Tibial nerve (tissue), 4 donors: ENCODE measurements at regions not wholly inside any gene's neighbourhood (a gene's known extent, or its start where the extent isn't known, plus 50 kb on each side); places are given as distances from the start of the nearest gene placed in this dataset.
"Not testable (repeated sequence)": the region's sequence is repeated elsewhere in the genome, so short reads cannot be mapped to it uniquely, and the experiment has no call there.

Experiments
- DNase-seq, 2 donors: peaks; one replicate each; pipeline ENCODE4 v3.0.0-alpha.2; 2019; ENCODE audit warnings: low spot score in 2 of 2
- H3K27ac ChIP-seq, 4 donors: fragments of 200-600 bp; sonication (generic) in 3 of 4; one replicate each; pipeline ENCODE4 v1.5.1; 2017 to 2019; ENCODE audit warnings: mild to moderate bottlenecking in 1 of 4
- H3K27me3 ChIP-seq, 2 donors: fragments of 200-600 bp; sonication (generic) in 1 of 2; one replicate each; pipeline versions ENCODE4 v1.5.1 to v1.6.0; 2017 to 2019
- H3K36me3 ChIP-seq, 3 donors: fragments of 200-600 bp; sonication (generic); one replicate each; pipeline ENCODE4 v1.5.1; 2018 to 2019
- H3K4me1 ChIP-seq, 4 donors: fragments of 200-600 bp; sonication (generic) in 3 of 4; one replicate each; pipeline ENCODE4 v1.5.1; 2017 to 2019
- H3K4me3 ChIP-seq, 4 donors: fragments of 200-600 bp; sonication (generic) in 3 of 4; one replicate each; pipeline ENCODE4 v1.5.1; 2017 to 2019; ENCODE audit warnings: mild to moderate bottlenecking in 1 of 4, moderate library complexity in 1 of 4
- H3K9me3 ChIP-seq, 4 donors: fragments of 200-600 bp; sonication (generic) in 3 of 4; one replicate each; pipeline ENCODE4 v1.5.1; 2017 to 2019
- EP300 ChIP-seq, 2 donors: sonication (generic); formaldehyde crosslinking; IDR thresholded peaks; one replicate each; pipeline ENCODE4 v1.6.1; 2017; ENCODE audit warnings: antibody characterized with exemption in 2 of 2, mild to moderate bottlenecking in 1 of 2
- POLR2A ChIP-seq, 2 donors: fragments of 450-650 bp; IDR thresholded peaks; one replicate each; pipeline ENCODE4 v1.6.1; 2017; ENCODE audit warnings: antibody characterized with exemption in 2 of 2, mild to moderate bottlenecking in 2 of 2, moderate library complexity in 2 of 2
- WGBS, 2 donors: methylation state at CpG; one replicate each; pipeline ENCODE4 v1.1.5; 2018; 5-methylcytosine and 5-hydroxymethylcytosine counted together
- TF ChIP-seq, protein P1 (sequence below), 5 experiments: fragments of 200-600 bp in 3 of 5; fragments of 450-650 bp in 2 of 5; sonication (generic) in 3 of 5; IDR thresholded peaks; one replicate each; pipeline ENCODE4 v1.5.1; 2016 to 2019; ENCODE audit warnings: antibody characterized with exemption in 5 of 5, mild to moderate bottlenecking in 3 of 5, moderate library complexity in 2 of 5

DNA sequence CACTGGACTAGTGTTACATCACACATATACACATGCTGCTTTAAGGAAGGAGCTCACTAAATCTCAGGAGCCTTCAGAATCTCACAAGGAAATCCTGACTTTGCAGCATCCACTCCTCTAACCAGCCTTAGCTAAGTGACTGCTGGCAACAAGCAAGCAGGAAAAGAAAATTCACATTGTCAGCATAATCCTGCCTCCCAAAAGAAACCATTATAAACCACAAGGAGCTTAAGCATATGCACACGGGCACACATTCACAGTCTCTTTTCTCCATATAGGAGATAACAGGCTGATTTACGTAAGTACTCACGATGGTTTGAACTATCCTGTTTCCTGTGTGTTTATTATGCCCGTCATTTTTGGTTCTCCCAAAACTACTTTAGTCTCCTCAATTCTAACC lies 136.3 kb downstream of the TMEM144 start:
- no peak overlapping the region for H3K27ac ChIP-seq
- H3K4me3 ChIP-seq, result no peak overlapping the region
- no peaks in the 10 kb centered on the region for H3K27me3 ChIP-seq
- no peaks in the 10 kb centered on the region for H3K9me3 ChIP-seq
- DNase-seq, result no peak
- H3K4me1 ChIP-seq, result no peaks in the 10 kb centered on the region
- TF ChIP-seq EP300 (IDR thresholded peaks at IDR 0.05), result no peak
- TF ChIP-seq, protein P1, sequence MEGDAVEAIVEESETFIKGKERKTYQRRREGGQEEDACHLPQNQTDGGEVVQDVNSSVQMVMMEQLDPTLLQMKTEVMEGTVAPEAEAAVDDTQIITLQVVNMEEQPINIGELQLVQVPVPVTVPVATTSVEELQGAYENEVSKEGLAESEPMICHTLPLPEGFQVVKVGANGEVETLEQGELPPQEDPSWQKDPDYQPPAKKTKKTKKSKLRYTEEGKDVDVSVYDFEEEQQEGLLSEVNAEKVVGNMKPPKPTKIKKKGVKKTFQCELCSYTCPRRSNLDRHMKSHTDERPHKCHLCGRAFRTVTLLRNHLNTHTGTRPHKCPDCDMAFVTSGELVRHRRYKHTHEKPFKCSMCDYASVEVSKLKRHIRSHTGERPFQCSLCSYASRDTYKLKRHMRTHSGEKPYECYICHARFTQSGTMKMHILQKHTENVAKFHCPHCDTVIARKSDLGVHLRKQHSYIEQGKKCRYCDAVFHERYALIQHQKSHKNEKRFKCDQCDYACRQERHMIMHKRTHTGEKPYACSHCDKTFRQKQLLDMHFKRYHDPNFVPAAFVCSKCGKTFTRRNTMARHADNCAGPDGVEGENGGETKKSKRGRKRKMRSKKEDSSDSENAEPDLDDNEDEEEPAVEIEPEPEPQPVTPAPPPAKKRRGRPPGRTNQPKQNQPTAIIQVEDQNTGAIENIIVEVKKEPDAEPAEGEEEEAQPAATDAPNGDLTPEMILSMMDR (IDR thresholded peaks at IDR 0.05), result no peak
- TF ChIP-seq POLR2A (IDR thresholded peaks at IDR 0.05), result no peak
- 63 to 71% methylated on average over 4 of the region's 4 CpGs for WGBS, 2 donors
- no peaks in the 10 kb centered on the region for H3K36me3 ChIP-seq

DNA sequence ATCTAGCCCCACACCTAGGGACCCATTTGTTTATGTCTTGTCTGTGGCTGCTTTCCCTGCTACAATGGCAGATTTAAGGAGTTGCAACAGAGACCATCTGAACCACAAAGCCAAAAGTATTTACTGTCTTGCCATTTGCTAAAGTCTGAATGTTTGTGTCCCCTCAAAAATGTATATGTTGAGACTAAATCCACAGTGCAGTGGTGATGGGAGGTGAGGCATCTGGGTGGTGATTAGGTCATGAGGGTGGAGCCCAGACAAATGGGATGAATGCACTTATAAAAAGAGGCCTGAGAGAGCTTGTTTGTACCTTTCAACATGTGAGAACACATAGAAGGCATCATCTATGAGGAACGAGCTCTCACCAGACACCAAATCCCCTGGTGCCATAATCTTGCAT lies 137.3 kb downstream of the TMEM144 start:
- no peaks in the 10 kb centered on the region for H3K27me3 ChIP-seq
- H3K4me3 ChIP-seq, result no peak overlapping the region
- H3K4me1 ChIP-seq, result no peaks in the 10 kb centered on the region
- H3K9me3 ChIP-seq, result no peaks in the 10 kb centered on the region
- H3K36me3 ChIP-seq, result no peaks in the 10 kb centered on the region
- WGBS, 2 donors, result 70 to 83% methylated on average over 1 of the region's 1 CpG
- no peak for DNase-seq
- TF ChIP-seq, protein P1 (IDR thresholded peaks at IDR 0.05), result no peak
- TF ChIP-seq POLR2A (IDR thresholded peaks at IDR 0.05) (no peak), EP300 (IDR thresholded peaks at IDR 0.05) (no peak)
- H3K27ac ChIP-seq, result no peak overlapping the region

DNA sequence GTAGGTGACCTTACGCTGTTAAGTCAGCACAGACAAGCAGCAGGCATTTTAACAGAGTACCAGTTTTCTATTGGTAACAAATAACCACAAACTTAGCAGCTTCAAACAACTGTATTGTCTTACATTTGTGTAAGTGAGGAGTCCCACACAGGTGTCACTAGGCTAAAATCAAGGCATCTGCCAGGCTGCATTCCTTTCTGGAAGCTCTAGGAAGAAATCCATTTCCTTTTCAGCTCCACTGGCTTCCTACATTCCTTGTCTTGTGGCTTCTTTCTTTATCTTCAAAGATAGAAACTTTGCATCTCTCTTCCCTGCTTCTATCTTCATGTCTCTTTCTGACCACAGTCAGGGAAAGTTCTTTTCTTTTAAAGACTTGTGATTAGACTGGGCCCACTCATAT lies 139.9 kb downstream of the TMEM144 start:
- Histone ChIP-seq H3K27ac (no peak overlapping the region), H3K4me1 (no peaks in the 10 kb centered on the region), H3K36me3 (no peaks in the 10 kb centered on the region), H3K4me3 (no peak overlapping the region), H3K9me3 (no peaks in the 10 kb centered on the region), H3K27me3 (no peaks in the 10 kb centered on the region)
- DNase-seq, result no peak
- 95 to 100% methylated on average over 1 of the region's 1 CpG for WGBS, 2 donors
- no peak for TF ChIP-seq POLR2A (IDR thresholded peaks at IDR 0.05)
- no peak for TF ChIP-seq EP300 (IDR thresholded peaks at IDR 0.05)
- TF ChIP-seq, protein P1 (IDR thresholded peaks at IDR 0.05), result no peak

DNA sequence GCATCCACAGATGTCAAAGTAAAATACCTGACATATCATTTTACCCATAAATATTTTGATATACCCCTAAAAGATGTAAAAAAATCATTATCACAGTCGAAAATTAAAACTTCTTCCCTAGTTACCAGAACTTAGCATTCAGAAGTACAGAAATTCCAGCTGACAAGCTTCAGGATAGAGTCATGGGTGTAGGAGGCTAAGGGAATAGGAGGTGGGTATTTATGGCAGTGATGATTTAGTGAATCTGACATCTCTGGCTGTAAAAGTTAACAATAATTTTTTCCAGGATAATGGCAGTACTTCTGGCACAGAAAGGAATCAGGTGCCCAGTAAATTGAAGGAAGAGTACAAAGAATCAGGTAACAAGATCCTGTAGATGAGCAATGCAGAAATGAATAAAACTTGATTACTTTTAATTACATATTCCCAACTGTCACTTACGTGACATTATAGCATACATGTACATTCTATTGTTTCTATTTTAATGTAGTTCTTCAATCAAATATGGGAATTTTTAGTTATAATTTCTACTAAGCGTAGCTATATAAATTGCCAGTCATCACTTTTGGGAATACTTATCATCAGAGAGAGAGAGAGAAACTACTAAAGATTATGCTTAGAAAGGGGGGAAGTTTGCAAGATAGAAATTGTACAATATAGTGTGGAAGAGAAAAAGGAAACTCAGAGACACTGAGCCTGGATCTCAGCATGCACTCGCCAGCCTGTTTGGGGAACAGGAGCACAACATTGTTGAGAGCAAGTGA lies 143.4 kb downstream of the TMEM144 start:
- Histone ChIP-seq H3K4me1 (no peaks in the 10 kb centered on the region), H3K27me3 (no peaks in the 10 kb centered on the region), H3K9me3 (peaks cover 0 to 6% (median 0%) of the 10 kb centered on the region in 4 donors), H3K36me3 (no peaks in the 10 kb centered on the region), H3K27ac (no peak overlapping the region), H3K4me3 (no peak overlapping the region)
- no peak for TF ChIP-seq POLR2A (IDR thresholded peaks at IDR 0.05)
- TF ChIP-seq EP300 (IDR thresholded peaks at IDR 0.05), result no peak
- TF ChIP-seq, protein P1 (IDR thresholded peaks at IDR 0.05), result no peak
- DNase-seq, result no peak
- 81 to 87% methylated on average over 4 of the region's 4 CpGs for WGBS, 2 donors

DNA sequence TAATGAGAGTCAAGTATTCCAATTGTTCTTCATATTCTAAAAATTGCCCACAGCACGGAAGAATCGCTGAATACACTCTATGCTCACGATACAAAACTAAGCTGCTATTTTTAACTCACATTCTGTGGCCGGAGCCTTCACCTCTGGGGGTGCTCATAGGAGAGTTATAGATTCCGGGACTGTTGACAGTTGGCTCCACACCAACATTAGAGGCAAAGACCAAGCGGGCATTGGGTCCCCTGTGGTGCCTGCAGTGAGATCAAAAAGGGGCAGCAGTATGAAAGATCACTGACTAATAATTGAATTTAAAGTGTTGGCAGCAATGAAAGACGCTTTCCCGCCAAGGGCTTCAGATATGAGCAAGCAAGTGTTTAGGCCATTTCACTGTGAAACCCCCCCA lies 146.0 kb downstream of the TMEM144 start:
- TF ChIP-seq EP300 (IDR thresholded peaks at IDR 0.05), result no peak
- TF ChIP-seq, protein P1 (IDR thresholded peaks at IDR 0.05), result no peak
- TF ChIP-seq POLR2A (IDR thresholded peaks at IDR 0.05), result no peak
- Histone ChIP-seq H3K4me3 (no peak overlapping the region), H3K9me3 (peaks cover 0 to 17% (median 0%) of the 10 kb centered on the region in 4 donors), H3K36me3 (no peaks in the 10 kb centered on the region), H3K27ac (no peak overlapping the region), H3K27me3 (no peaks in the 10 kb centered on the region), H3K4me1 (no peaks in the 10 kb centered on the region)
- WGBS, 2 donors, result 45 to 59% methylated on average over 8 of the region's 8 CpGs
- no peak for DNase-seq

DNA sequence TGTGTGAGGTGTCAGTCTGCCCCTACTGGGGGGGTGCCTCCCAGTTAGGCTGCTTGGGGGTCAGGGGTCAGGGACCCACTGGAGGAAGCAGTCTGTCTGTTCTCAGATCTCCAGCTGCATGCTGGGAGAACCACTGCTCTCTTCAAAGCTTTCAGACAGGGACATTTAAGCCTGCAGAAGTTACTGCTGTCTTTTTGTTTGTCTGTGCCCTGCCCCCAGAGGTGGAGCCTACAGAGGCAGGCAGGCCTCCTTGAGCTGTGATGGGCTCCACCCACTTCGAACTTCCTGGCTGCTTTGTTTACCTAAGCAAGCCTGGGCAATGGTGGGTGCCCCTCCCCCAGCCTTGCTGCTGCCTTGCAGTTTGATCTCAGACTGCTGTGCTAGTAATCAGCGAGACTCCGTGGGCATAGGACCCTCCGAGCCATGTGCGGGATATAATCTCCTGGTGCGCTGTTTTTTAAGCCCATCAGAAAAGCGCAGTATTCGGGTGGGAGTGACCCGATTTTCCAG lies 153.7 kb upstream of the RXFP1 start:
- not testable (repeated sequence) for H3K4me1 ChIP-seq, DNase-seq, H3K4me3 ChIP-seq, H3K27ac ChIP-seq, H3K27me3 ChIP-seq, H3K36me3 ChIP-seq
- WGBS, 2 donors, result 93 to 97% methylated on average over 8 to 9 of the region's 9 CpGs
- H3K9me3 ChIP-seq, result peaks cover 0 to 17% (median 0%) of the 10 kb centered on the region in 4 donors
